Stimulated activated CD4-positive, alpha-beta T cell treated with anti-CD3 and anti-CD28 coated beads, Interleukin-15, amount 100 ng/mL, for 24 hours (primary cell): ENCODE measurements at regions not wholly inside any gene's neighbourhood (a gene's known extent, or its start where the extent isn't known, plus 50 kb on each side); places are given as distances from the start of the nearest gene placed in this dataset.

ENCODE experiments used
- DNase-seq: peaks from one replicate; pipeline ENCODE4 v3.0.0-alpha.2; 2020

DNA sequence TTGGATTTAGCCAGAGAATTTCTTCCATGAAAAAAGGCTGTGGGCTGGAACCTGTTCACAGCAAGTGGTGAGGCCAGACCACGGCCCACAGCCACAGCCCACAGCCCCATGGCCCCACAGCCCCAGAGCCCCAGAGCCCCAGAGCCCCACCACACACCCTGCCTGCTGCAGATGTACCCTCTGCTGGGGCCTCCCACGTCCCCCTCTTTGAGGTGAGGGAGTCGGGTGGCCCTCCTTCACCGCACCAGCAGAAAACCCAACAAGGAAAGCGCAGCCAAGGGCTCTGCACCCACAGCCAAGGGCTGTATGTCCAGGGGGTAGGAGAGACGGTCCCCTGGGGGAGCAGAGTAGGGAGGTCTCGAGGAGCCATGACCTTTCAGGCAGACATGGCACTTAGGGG, 327.5 kb upstream of the DIO3 start:
- no peak for DNase-seq

DNA sequence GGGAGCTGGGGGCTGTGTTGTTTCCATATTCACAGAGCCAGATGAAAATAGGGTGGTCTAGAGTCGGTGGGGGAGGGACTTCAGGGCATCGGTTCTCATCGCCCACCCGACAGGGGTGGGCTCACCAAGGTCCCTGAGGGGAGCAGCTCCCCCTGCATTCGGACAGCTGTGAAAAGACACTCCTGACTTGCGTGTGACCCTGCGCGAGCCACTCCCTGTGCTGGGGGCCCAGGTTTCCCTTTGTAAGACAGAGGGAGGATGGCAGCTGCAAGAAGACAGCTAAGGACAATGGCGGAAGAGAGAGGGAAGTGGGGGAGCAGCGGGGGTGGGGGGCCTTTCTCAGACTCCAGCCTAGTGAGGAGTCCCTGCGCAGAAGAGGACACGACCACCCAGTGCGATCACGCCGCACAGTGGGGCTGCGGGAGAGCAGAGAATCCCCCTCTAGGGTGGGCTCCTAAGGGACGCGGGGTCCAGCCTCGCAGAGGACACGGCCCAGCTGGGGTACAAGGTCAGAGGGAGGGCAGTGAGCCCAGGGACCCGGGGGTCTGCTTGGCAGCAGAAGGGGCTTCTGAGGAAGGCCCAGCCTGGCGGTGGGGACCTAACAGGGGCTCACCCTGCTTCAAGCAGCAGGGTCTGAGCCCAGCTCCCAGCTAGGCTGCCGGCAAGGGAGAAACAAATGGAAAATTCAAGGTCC, 326.9 kb upstream of the DIO3 start:
- no peak for DNase-seq

DNA sequence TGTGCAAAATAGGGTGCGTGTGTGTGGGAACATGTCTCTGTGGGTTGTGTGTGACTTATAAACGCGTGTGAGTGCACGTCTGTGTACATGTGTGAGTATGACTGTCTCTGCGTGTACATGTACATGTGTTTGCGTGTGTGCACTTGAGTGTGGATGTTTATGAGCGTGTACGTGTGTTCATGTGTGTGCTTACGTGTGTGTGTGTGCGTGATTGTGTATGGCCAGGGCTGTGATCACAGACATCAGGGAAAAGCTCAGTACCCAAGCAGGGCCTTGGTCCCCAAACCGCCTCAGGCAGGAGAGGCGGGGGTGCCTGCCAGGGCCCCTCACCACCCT, 326.3 kb upstream of the DIO3 start:
- DNase-seq, result no peak

DNA sequence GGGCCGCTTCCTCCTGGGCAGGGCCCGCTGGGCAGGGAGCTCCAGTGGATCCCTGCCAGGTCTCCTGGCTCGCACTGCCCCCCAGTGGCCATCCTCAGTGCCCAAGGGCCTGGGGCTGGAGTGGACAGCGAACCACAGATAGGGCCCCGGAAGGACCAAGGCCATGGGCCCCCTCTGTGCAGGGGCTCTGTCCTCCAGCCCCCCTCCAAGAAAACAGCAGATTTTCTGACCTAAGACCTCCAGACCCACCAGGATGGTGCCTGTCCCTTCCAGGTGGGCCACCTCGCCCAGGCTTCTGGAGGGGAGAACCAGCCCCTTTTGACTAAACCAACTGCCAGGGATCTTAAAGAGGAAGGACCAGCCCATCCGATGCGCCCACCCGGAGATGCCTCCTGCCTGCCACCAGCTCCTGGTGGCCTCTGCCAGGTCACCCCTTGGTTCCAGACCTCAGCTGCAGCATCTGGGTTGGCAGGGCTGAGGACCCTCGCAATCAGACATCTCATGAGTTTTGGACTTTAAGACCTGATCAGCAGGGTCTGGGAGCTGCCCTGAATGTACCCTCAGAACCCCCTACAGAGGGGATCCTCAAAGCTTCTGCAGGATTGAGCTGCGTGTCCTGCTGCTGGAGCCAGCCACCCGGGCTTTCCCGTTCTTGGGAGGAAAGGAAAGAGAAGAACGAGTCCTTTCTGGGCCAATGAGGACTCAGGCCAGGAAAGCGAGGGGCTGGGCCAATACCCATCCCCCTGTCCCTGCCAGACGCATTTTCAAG, 325.8 kb upstream of the DIO3 start:
- peak; percentile 61 for DNase-seq

DNA sequence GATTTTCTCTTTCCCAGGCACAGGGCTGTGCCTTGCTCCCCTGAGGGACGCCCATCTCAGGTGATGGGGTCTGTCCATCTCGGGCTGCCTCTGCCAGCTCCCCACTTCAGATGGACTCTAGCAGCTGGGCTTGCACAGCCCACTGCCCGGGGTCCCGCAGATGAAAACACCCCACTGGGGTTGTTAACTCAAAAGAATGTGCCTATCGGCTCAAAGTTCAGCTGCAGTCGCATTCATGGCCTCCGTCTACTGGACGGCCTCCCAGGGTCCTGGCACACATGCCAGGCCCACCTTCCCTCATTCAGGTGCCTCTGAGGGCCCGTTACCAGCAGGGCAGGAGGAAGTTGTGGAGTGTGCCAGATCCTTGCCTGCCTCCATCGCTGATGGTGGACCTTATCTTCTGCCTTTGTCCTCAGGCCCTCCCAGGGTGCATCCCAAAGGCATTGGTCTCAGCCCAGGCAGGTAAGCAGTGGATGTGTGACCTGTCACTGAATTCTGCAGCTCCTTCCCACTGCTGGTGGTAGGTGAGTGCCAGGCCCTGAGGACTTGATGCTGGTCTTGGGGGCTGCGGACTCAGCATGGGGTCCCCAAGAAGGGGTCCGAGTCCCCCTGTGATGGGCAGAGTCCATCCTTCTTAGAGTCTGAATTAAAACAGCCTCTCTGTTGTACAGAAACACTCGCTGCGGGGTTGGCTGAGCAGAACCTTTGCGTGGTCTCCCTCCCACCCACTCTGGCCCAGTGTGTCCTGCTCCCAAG, 324.6 kb upstream of the DIO3 start:
- DNase-seq, result no peak

DNA sequence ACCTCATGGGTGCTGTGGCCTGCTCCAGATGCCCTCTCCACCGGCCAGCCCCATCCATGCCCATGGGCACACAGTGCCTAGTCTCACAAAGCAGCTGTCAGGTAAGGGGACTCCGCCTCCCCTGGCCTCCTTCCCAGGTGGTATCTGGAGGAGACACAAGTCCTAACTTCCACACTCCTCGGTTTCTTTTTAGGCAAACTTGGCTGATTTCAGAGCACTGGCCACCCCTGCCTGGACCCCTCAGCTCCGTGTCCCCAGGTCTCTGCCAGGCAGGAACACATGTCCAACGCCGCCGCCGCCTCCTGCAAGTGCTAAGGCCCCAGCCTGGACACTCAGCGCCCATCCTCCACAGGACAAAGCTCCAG, 324.1 kb upstream of the DIO3 start:
- DNase-seq, result no peak

DNA sequence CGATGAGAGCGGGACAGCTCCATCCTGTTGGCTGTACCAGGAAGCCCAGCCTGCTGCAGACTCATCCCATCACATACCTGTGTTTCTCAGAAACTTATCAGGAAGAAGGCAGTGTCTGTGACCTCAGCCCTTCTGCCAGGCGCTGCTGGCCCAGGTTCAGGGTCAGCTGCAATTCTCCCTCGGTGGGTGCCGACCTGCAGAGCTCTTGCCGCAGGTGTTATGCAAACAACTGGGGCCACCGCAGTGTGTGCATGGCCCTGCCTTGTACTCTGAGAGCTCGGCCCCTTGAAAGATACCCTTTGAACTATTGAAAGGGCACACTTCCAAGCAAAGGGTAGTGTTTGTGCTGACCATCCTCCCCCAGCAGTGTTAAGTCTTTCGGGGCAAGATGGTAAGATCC, 322.2 kb upstream of the DIO3 start:
- no peak for DNase-seq

DNA sequence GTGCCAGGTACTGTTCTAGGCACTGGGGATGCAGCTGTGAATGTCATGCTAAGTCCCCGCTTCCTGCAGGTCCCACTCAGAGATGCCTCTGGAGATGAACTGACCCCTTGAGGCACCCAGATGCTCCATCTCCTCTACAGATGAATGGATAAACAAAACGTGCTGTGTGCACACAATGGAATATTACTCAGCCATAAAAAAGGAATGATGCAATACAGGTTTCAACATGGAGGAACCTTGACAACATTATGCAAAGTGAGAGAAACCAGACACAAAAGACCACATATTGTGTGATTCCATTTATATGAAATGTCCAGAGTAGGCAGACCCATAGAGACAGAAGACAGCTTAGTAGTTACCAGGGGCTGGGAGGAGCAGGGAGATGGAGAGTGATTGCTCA, 320.1 kb upstream of the DIO3 start:
- DNase-seq, result no peak

DNA sequence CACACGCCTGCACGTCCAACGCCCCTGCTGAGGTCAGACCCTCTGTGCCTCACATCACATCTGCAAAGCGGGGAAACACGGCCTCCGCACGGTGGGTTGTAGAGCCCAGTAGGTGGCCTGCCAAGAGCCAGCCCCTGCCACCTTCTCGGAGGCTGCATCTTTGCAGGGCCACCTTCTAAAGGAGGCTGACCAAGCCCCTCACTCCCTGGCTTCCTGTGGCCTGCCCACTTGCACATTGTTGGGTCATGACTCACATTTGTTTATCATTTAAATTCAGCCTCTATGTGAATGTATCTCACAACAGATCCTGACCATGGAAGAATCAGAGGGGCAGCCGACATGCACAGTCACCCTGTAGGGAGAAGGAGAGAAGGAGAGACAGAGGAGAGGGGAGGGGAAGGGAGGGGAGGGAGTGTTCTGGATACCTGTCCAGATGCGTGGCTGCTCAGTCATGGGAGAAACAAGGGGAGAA, 319.5 kb upstream of the DIO3 start:
- no peak for DNase-seq

DNA sequence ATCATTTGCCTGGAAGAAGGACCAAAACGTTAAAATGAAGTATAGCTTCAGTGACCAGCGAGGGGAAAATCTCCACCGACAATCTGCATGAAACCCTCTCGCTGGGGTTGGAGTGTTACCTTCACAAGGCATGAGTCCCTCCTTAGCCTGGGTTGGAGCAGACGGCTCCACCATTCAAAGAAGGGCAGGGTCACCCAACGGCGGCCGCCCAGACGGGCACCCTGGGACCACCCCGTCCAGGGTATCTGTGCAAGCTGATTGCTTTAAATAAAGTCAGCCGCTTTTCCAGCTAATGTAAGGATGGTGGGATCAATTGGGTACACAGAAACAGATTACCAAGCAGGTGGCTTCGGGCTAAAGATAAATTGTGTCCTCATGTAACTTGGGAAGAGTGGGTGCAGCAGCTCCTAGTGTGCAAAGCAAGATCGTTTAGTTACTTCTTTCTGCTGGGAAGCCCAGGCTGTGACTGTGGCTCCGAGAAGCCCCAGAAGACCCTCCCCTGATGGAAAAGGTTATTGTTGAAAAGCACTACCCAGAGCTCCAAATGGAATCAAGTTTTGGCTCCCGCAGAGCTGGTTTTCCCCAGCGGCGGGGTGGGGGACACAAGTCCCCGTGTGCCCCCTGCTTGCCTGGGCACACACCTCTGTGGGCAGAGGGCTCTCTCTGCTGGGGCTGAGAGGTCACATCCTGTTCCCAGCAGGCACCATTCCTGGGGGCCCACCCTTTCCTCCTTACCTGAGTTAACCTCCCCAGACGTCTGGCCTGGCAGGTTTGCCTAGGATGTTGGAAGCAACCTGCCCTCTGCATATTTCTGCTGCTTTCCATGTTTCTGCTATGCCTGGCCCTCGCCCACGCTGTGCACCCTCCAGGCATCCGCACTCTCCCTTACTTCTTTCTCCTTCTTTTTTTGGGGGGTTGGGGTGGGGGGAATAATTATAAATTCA, 318.6 kb upstream of the DIO3 start:
- no peak for DNase-seq

DNA sequence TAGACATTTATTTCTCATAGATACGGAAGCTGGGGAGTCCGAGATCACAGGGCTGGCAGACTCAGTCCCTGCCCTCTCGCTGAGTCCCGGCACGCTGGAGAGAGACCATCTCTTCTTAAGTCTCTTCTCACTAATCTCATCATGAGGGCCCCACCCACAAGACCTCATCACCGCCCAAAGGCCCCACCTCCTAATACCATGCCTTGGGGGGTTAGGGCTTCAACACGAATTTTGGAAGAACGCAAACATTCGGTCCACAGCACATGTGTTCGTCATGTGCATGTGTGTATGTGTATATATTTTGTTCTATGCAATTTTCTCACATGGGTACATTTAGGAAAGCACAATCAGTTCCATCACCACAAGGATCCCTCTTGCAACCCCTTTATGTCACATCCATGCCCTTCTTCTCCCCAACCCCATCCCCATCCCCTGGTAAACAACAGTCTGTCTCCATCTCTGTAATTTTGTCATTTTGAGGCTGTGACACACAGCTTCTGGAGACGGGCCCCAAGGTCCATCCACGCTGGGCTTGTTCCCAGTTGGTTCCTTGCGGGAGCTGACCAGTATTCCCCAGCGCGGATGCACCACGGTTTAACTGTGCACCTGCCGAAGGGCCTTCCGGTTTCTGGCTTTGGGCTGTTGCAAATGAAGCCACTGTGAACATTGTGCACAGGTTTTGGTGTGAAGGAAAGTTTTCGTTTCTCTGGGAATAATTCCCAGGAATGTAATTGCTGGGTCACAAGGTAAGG, 317.5 kb upstream of the DIO3 start:
- no peak for DNase-seq

DNA sequence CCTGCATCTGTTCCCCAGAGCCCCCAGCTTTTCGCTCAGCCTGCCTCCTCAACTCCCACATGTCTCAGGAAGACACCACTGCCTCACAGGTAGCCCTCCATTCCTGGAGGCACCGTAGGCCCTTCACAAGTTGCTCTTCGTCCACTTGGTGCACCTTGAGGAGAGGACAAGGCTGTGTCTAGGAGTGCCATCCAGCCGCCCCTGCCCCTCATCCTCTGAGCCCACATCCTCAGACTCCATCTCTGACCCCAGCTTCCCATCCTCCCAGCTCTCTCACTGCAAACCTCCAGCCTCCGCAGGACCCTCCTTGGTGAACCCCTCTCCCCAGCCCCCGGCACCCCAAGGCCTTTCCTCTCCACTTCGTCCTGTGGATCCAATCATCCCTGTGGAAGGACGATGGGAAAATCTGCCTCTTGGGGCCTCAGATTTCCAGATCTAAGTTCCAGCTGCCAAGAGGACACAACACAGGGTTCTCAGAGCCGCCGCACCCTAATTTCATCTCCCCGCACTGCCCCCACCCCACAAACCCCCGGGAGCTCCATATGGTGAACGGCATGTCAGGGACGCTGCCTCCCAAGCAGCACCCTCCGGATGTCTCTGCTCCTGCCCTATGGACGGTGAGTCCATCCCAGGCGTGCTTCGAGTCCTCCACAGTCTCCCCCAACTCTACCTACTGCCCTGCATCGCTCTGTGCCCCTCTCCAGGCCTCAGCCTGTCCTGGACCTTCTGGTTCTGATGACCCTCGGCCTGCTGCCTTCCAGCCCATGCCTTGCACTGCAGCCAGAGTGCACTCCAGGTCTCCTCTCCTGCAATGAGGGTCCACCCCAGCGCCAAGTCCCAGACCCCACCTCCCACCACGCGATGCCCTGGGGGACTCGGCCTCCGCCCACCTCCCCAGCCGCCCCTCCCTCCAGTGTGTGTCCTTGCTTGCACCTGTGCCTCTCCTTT, 314.1 kb upstream of the DIO3 start:
- DNase-seq, result no peak

DNA sequence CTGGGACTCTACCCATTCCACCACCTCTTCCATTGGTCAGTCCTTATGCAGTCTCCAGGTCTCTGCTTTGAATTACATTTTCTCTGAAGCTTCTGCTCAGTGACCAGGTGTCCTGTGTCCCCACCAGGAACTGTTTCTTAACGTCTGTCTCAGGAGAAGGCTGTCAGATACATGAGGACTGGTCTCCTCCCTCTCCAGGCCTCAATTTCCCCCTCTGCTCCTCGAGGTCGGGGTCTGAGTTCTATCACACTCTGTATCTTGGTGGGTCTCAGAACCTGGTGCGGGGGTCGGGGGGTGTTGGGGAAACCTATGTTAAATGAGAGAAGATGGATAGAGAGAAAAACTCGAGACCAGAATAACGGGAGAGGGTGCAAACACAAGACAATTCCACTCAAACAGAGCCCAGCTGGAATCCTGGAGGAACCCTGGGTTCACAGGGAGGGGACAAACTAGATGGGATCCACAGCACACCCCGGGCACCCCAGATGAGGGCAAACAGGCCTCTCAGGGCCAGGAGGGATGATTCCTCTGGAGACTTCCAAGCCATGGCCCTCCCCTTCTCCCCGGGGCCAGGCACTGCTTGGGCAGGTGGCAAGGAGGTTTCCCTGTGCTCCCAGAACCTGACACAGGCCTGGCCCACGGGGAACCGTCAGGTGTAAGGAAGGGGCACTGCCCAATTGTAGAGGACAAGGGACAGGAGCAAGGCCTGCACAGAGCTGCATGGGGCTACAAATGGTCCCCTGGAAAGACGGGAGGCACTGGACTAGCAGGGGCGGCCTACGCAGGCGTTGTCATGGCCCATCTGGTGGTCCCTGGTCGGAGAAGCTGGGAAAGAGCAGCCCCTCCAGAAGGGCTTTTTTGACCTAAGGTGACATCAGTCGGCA, 313.2 kb upstream of the DIO3 start:
- no peak for DNase-seq

DNA sequence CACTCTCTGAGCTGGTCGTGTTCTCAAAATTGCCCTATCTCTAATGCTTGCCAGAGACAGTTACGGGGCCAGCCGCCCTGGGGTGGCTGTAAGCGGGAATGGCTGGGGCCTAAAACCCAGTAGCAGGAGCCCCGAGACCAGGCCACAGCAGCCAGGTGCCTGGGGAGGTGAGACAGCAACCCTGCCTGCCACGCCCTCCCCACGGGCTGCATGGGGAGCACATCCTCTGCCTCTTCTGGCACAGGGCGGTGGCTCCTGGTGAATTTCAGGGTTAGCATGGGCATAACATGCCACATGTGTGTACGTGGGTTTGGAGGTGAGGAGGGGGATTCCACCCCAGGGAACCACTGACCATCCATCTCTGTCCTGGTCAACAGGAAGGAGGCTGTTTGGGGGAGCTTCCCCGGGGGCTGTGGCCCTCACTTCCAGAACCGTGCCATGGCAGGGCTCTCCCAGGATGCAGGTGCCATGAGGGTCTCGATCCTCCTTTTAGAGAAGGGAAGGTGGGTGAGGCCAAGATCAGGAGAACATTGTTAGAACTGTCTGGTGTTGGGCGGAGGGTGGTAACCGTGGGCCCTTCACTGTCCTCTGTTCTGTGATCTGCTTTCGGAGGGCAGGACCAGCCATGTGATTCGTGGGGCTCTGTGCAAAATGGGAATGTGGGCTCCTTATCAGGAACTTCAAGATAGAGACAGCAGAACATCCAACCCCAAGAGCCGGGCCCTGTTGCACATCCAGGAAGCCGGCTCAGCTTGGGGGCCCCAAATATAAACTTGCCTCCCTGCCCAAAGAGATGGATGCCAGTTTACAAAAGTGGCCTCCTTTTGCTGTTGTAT, 312.2 kb upstream of the DIO3 start:
- DNase-seq, result no peak

DNA sequence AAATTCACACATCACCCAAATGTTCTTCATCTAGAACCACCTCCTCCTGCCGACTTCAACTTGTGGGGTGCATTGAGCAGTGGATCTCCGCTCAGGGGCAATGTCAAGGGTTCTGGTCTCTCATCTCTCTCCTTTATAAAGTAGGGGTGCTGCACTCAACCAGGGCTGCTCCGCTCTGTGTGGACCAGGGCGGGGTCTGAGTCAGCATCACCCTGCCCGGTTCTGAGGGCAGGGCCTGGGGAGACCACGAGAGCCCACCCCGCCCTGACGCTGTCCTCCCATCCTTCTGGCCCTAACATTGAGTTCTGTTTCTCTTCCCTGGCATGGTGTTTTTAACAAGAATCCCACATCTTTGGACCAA, 311.6 kb upstream of the DIO3 start:
- no peak for DNase-seq

DNA sequence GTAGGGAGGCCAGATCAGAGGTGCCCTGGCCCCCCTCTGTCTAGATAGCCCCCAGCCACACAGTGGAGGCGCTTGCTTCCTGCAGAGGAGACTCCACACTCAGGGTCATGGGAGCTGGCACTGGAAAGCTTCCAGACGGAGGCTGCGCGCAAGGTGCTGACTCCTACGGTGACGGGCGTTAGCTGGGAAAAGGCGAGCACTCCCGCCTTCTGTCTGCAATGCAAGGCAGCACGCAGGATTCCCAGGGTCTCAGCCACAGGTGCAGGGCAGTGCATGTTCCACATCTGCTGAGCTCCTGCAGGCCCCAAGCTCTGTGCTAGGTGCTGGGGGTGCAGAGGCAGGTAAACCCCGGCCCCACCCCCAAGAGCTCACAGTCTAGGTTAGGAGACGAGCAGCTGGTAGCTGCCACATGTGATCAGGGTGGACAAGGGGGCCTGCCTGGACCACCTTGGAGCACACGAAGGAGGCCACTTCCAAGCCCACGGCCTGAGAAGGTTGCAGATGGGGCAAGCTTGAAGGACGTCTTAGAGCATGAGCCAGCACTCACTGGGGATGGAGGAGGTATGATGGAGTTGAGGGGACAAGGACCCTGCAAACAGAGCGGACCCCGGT, 310.9 kb upstream of the DIO3 start:
- no peak for DNase-seq

DNA sequence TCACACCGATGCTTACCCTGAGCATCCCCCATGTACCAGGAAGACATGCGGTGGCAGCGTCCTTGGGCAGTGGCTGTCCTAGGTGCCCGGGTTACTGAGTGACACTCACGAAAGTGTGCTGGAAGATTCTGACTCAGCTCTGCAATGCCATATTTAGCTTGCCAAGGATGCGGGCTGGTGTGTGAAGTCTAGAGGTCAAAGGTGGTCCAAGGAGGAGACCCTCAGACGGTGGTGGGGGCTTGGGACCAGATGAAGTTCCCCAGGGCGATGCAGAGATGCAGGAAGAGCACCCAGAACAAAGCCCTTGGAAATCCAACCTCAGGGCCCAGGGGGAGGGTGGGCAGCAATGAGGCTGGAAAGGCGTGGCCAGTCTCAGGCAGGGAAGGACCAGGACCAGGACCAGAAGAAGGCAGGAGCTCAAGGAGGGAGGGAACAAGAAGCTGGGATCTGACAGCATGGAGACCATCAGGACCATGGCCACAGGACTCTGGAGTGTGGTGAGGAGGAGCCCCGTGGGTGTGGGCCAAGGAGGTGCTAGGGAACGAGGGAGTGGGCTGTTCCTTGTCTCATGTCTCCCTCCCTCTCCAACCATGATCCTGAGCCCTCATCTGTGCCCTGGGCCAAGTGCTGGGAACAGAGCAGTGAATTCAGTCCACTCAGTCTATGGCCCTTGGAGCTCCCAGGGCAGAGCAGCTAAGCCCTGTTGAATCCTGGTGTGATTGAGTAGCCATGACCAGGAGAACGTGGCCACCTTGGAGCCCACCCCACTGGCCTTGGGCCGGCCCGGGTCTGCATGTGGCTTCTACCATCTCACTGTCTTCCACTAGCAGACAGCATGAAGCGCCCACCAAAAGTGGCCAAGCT, 310.1 kb upstream of the DIO3 start:
- no peak for DNase-seq
